ENCODE measurements at regions not wholly inside any gene's neighbourhood (a gene's known extent, or its start where the extent isn't known, plus 50 kb on each side); places are given as distances from the start of the nearest gene placed in this dataset.

- Histone ChIP-seq H3K9ac (ENCODE audit: control insufficient read depth, insufficient read depth, low read length) (no peak overlapping the region), H4K20me1 (ENCODE audit: control insufficient read depth, insufficient read depth) (no peaks in the 10 kb centered on the region), H3K79me2 (ENCODE audit: control insufficient read depth, insufficient read depth, low read length) (no peaks in the 10 kb centered on the region), H3K9me3 (replicated peaks; ENCODE audit: control insufficient read depth, insufficient read depth, low read length) (peaks cover 11% of the 10 kb centered on the region; the same call in 2 of the 3 replicates), H3K4me2 (ENCODE audit: control insufficient read depth, insufficient read depth) (no peak overlapping the region), H3K27ac (ENCODE audit: control insufficient read depth, insufficient read depth) (no peak overlapping the region), H3K36me3 (ENCODE audit: control insufficient read depth in 2 of 2, insufficient read depth in 2 of 2, low read length in 1 of 2) (no peaks in the 10 kb centered on the region), H3K4me1 (ENCODE audit: control insufficient read depth, insufficient read depth, low read length) (peaks cover 4% of the 10 kb centered on the region), H3K4me3 (no peak overlapping the region), H2AFZ (ENCODE audit: control insufficient read depth, low read depth, low read length) (no peak overlapping the region), H3K27me3 (replicated peaks in 1 of 2; ENCODE audit: control insufficient read depth in 2 of 2, insufficient read depth in 2 of 2, low read length in 1 of 2) (no peaks in the 10 kb centered on the region)
- ChIA-PET POLR2A (no interaction called here), CTCF (interaction anchor here (1.3 kb wide), 1 partner anchor 18 kb away, joined by 3 read pairs; no protein-coding TSS in a partner anchor), SMC1A (ENCODE audit: uncharacterized antibody, unreplicated experiment) (no interaction called here), RAD21 (ENCODE audit: unreplicated experiment) (no interaction called here)
- TF ChIP-seq JUND (IDR thresholded peaks at IDR 0.05; ENCODE audit: low read depth, low read length) (no peak), CREM (IDR thresholded peaks at IDR 0.05; ENCODE audit: low read depth) (no peak), BACH1 (IDR thresholded peaks at IDR 0.05; ENCODE audit: borderline replicate concordance) (no peak)
- 37% methylated on average over 4 of the region's 4 CpGs for WGBS (ENCODE audit: insufficient coverage, insufficient replicate concordance, low lambda C conversion rate, missing lambda C conversion rate)
- in situ Hi-C loops (cut with MboI) (no loop called here), intact Hi-C loops (cut with micrococcal nuclease; ENCODE audit: unreplicated experiment) (no loop called here)
- DNase-seq (ENCODE audit: low read depth, low spot score) (no peak), ATAC-seq (no peak), FAIRE-seq (no peak)
- BruUV-seq (replicated peaks), result no TSS peak
Observed at GRCh38 chr16:14338969-14339368, 267.9 kb downstream of the MRTFB start.

DNA sequence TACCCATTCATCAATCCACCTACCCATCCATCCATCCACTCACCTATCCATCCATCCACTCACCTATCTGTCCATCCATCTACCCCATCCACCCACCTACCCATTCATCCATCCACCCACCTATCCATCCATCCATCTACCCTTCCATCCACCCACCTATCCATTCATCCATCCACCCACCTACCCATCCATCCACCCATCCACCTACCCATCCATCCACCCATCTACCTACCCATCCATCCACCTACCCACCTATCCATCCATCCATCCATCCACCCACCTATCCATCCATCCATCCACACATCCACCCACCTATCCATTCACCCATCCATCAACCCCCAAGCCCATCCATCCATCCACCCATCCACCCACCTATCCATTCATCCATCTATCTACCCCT, 267.1 kb downstream of the MRTFB start:
- DNase-seq (ENCODE audit: low read depth, low spot score) (no peak), FAIRE-seq (no peak), ATAC-seq (no peak)
- intact Hi-C loops (cut with micrococcal nuclease; ENCODE audit: unreplicated experiment), result no loop called here
- SMC1A ChIA-PET (ENCODE audit: uncharacterized antibody, unreplicated experiment), result no interaction called here
- in situ Hi-C loops (cut with MboI), result no loop called here
- CTCF ChIA-PET, result no interaction called here
- Histone ChIP-seq H3K4me3 (no peak overlapping the region), H3K36me3 (ENCODE audit: control insufficient read depth in 2 of 2, insufficient read depth in 2 of 2, low read length in 1 of 2) (no peaks in the 10 kb centered on the region), H3K27me3 (replicated peaks in 1 of 2; ENCODE audit: control insufficient read depth in 2 of 2, insufficient read depth in 2 of 2, low read length in 1 of 2) (no peaks in the 10 kb centered on the region), H3K4me2 (ENCODE audit: control insufficient read depth, insufficient read depth) (no peak overlapping the region), H3K27ac (ENCODE audit: control insufficient read depth, insufficient read depth) (no peak overlapping the region), H3K4me1 (ENCODE audit: control insufficient read depth, insufficient read depth, low read length) (peaks cover 4% of the 10 kb centered on the region), H3K9ac (ENCODE audit: control insufficient read depth, insufficient read depth, low read length) (no peak overlapping the region), H3K79me2 (ENCODE audit: control insufficient read depth, insufficient read depth, low read length) (no peaks in the 10 kb centered on the region), H2AFZ (ENCODE audit: control insufficient read depth, low read depth, low read length) (no peak overlapping the region), H3K9me3 (replicated peaks; ENCODE audit: control insufficient read depth, insufficient read depth, low read length) (peaks cover 11% of the 10 kb centered on the region; the same call in 2 of the 3 replicates), H4K20me1 (ENCODE audit: control insufficient read depth, insufficient read depth) (no peaks in the 10 kb centered on the region)
- RAD21 ChIA-PET (ENCODE audit: unreplicated experiment), result no interaction called here
- TF ChIP-seq NR2C2 (IDR thresholded peaks at IDR 0.05; ENCODE audit: borderline replicate concordance, control insufficient read depth, insufficient read length, low read depth) (no peak), BCLAF1 (IDR thresholded peaks at IDR 0.05) (no peak), SMAD5 (IDR thresholded peaks at IDR 0.05; ENCODE audit: low read depth) (no peak), BCL11A (IDR thresholded peaks at IDR 0.05; ENCODE audit: low read depth, low read length) (no peak), HDAC6 (IDR thresholded peaks at IDR 0.05; ENCODE audit: unreplicated experiment) (no peak)
- no TSS peak for BruUV-seq (replicated peaks)
- POLR2A ChIA-PET, result no interaction called here
